Breast epithelium (tissue), 4 donors: ENCODE measurements at regions not wholly inside any gene's neighbourhood (a gene's known extent, or its start where the extent isn't known, plus 50 kb on each side); places are given as distances from the start of the nearest gene placed in this dataset.

Source experiments
- DNase-seq, 2 donors: peaks; one replicate each; pipeline ENCODE4 v3.0.0-alpha.2; 2019; ENCODE audit warnings: low spot score in 2 of 2
- H3K27ac ChIP-seq, 2 donors: fragments of 200-600 bp; sonication (generic) in 1 of 2; one replicate each; pipeline ENCODE4 v1.5.1; 2016 to 2019; ENCODE audit warnings: mild to moderate bottlenecking in 1 of 2
- H3K27me3 ChIP-seq, 2 donors: fragments of 200-600 bp; sonication (generic) in 1 of 2; one replicate each; pipeline versions ENCODE4 v1.5.1 to v1.6.0; 2017 to 2019; ENCODE audit warnings: control low read depth in 1 of 2, mild to moderate bottlenecking in 1 of 2
- H3K36me3 ChIP-seq: fragments of 200-600 bp; one replicate; pipeline ENCODE4 v1.5.1; 2019
- H3K4me1 ChIP-seq, 2 donors: fragments of 200-600 bp; sonication (generic); one replicate each; pipeline ENCODE4 v1.5.1; 2016 to 2019; ENCODE audit warnings: control low read depth in 1 of 2
- H3K4me3 ChIP-seq, 3 donors: fragments of 200-600 bp; sonication (generic); 1 replicate in 2 of 3; 2 replicates in 1 of 3; pipeline ENCODE4 v1.5.1; 2016 to 2019; ENCODE audit warnings: mild to moderate bottlenecking in 3 of 3, moderate library complexity in 2 of 3
- H3K9me3 ChIP-seq, 2 donors: fragments of 200-600 bp; sonication (generic) in 1 of 2; one replicate each; pipeline ENCODE4 v1.5.1; 2016 to 2019; ENCODE audit warnings: control low read depth in 1 of 2
- POLR2A ChIP-seq: fragments of 450-650 bp; IDR thresholded peaks from one replicate; pipeline ENCODE4 v1.6.1; 2016; ENCODE audit warnings: antibody characterized with exemption, mild to moderate bottlenecking, moderate library complexity
- POLR2AphosphoS5 ChIP-seq, 3 donors: sonication (generic); formaldehyde crosslinking; IDR thresholded peaks; one replicate each; pipeline ENCODE4 v1.6.1; 2017; ENCODE audit warnings: antibody characterized with exemption in 3 of 3
- intact Hi-C: fragments of 100-400 bp; cut with DNase I; formaldehyde crosslinking; loops from one replicate; pipeline ENCODE4 v1.15.1; 2023; ENCODE audit warnings: low total_unique reads
- TF ChIP-seq, protein P1 (sequence below), 3 donors: fragments of 450-650 bp; IDR thresholded peaks; one replicate each; pipeline ENCODE4 v1.5.1; 2016 to 2017; ENCODE audit warnings: antibody characterized with exemption in 3 of 3, mild to moderate bottlenecking in 3 of 3, moderate library complexity in 3 of 3

DNA sequence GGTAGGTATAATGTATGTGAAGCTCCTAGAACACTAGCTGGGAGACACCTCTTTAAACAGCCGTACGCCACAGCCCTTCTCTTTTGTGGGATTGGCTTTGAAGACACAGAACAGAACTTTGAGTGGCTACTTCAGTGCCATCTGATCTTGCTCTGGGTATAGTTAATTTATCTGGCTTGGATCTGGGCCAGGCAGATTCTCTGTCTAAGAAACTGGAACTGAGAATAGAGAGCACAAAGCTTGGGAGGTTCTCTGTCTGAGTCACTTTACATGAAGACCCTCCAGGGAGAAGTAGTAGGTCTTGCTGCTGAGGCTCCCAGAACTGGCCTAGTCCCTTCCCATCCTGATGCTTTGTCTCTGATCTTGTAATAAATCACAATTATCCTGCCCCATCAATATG lies 721.0 kb upstream of the KIF2B start:
- Histone ChIP-seq H3K4me3 (no peak overlapping the region), H3K27ac (no peak overlapping the region), H3K9me3 (no peaks in the 10 kb centered on the region), H3K4me1 (no peaks in the 10 kb centered on the region), H3K27me3 (no peaks in the 10 kb centered on the region), H3K36me3 (no peaks in the 10 kb centered on the region)
- no peak for DNase-seq
- intact Hi-C loops, result no loop called here
- TF ChIP-seq POLR2A, result no peak
- TF ChIP-seq, protein P1, sequence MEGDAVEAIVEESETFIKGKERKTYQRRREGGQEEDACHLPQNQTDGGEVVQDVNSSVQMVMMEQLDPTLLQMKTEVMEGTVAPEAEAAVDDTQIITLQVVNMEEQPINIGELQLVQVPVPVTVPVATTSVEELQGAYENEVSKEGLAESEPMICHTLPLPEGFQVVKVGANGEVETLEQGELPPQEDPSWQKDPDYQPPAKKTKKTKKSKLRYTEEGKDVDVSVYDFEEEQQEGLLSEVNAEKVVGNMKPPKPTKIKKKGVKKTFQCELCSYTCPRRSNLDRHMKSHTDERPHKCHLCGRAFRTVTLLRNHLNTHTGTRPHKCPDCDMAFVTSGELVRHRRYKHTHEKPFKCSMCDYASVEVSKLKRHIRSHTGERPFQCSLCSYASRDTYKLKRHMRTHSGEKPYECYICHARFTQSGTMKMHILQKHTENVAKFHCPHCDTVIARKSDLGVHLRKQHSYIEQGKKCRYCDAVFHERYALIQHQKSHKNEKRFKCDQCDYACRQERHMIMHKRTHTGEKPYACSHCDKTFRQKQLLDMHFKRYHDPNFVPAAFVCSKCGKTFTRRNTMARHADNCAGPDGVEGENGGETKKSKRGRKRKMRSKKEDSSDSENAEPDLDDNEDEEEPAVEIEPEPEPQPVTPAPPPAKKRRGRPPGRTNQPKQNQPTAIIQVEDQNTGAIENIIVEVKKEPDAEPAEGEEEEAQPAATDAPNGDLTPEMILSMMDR (IDR thresholded peaks at IDR 0.05), result no peak

- DNase-seq, result no peak
- H3K4me1 ChIP-seq, result no peaks in the 10 kb centered on the region
- TF ChIP-seq POLR2AphosphoS5 (IDR thresholded peaks at IDR 0.05) (no peak), POLR2A (no peak)
- TF ChIP-seq, protein P1 (IDR thresholded peaks at IDR 0.05), result no peak
- H3K9me3 ChIP-seq, result peaks cover 0 to 4% of the 10 kb centered on the region in 2 donors
- no peak overlapping the region for H3K27ac ChIP-seq
- no peaks in the 10 kb centered on the region for H3K27me3 ChIP-seq
- no peaks in the 10 kb centered on the region for H3K36me3 ChIP-seq
- H3K4me3 ChIP-seq, result no peak overlapping the region
- intact Hi-C loops, result no loop called here
Measured at GRCh38 chr17:53100126-53100525, 722.6 kb upstream of the KIF2B start.

DNA sequence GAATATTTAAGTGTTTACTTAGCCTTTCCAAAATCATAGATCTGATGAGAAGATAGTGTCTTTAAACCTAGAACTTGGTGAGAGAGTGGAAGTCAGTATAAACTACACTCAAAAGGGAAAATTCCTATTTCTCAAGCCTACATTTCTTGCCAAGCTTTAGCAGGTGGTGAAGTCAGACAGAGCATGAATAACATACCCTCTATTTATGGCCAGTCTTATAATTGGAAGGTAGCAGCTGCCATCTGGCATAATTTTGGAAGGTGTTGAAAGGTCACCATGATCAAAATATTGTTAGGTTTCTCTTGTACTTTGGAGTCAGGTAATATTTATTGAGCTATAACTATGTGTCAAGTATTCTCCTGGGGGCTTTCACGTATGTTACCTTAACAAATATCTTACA lies 729.3 kb upstream of the KIF2B start:
- H3K36me3 ChIP-seq, result no peaks in the 10 kb centered on the region
- intact Hi-C loops, result no loop called here
- DNase-seq, result no peak
- no peak overlapping the region for H3K4me3 ChIP-seq
- TF ChIP-seq POLR2AphosphoS5 (IDR thresholded peaks at IDR 0.05) (no peak), POLR2A (no peak)
- TF ChIP-seq, protein P1 (IDR thresholded peaks at IDR 0.05), result no peak
- H3K4me1 ChIP-seq, result no peaks in the 10 kb centered on the region
- no peak overlapping the region for H3K27ac ChIP-seq
- H3K27me3 ChIP-seq, result no peaks in the 10 kb centered on the region
- H3K9me3 ChIP-seq, result peaks cover 0 to 4% of the 10 kb centered on the region in 2 donors

DNA sequence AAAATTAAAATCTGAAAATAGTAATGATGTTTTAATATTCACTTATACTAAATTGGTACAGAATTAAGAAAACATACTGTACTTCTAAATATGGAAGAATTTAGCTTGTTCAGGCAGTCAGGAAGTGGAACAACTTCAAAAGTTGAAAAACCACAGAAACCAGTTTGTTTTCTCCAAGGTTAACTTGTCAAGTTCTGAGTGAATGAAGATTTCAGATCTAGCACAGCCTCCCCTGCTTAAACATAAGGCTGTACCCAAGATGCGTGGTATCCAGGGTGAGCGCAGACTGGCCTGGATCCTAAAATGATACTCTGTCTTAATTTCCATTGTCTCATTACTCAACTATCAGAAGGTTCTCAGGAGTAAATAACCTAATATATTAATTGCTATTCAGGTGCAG lies 730.7 kb upstream of the KIF2B start:
- Histone ChIP-seq H3K4me1 (no peaks in the 10 kb centered on the region), H3K27me3 (no peaks in the 10 kb centered on the region), H3K36me3 (no peaks in the 10 kb centered on the region), H3K9me3 (peaks cover 0 to 4% of the 10 kb centered on the region in 2 donors), H3K27ac (no peak overlapping the region), H3K4me3 (no peak overlapping the region)
- DNase-seq, result no peak
- intact Hi-C loops, result no loop called here
- TF ChIP-seq, protein P1 (IDR thresholded peaks at IDR 0.05), result no peak
- TF ChIP-seq POLR2AphosphoS5 (IDR thresholded peaks at IDR 0.05) (no peak), POLR2A (no peak)

DNA sequence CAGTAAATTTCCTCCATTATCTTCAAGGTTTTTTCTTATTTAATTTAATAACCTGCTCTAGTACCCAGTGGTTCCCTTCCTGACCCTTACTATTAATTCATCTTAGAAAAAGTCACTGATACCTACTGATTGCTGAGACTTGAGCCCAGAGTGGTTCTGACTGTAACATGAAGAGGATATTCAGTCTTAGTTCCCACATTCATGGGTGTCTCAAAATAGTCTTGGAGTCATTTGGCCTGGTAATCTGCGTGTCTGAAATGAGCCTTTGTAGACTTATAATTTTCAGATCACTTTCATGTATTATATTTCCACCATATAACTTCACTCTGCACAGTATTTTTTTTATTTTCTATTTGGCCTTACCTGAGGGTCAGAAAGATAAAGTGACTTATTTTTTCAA lies 732.0 kb upstream of the KIF2B start:
- intact Hi-C loops, result no loop called here
- Histone ChIP-seq H3K4me3 (no peak overlapping the region), H3K27ac (no peak overlapping the region), H3K4me1 (no peaks in the 10 kb centered on the region), H3K27me3 (no peaks in the 10 kb centered on the region), H3K36me3 (no peaks in the 10 kb centered on the region), H3K9me3 (no peaks in the 10 kb centered on the region)
- DNase-seq, result no peak
- no peak for TF ChIP-seq POLR2AphosphoS5 (IDR thresholded peaks at IDR 0.05)
- TF ChIP-seq POLR2A, result no peak
- TF ChIP-seq, protein P1 (IDR thresholded peaks at IDR 0.05), result no peak
